Lower lobe of right lung (tissue), 2 donors: ENCODE measurements at regions not wholly inside any gene's neighbourhood (a gene's known extent, or its start where the extent isn't known, plus 50 kb on each side); places are given as distances from the start of the nearest gene placed in this dataset.
"Not testable (repeated sequence)": the region's sequence is repeated elsewhere in the genome, so short reads cannot be mapped to it uniquely, and the experiment has no call there.

Experiments used
- ATAC-seq, 2 donors: fragments of 200-7000 bp; cut with Tn5 transposase; one replicate each; pipeline ENCODE4 v1.9.1; 2020 to 2022; ENCODE audit warnings: mild to moderate bottlenecking in 2 of 2, moderate library complexity in 2 of 2
- DNase-seq: peaks from one replicate; pipeline ENCODE4 v3.0.0-alpha.2; 2020
- H3K27ac ChIP-seq: fragments of 200-600 bp; one replicate; pipeline ENCODE4 v1.8.0; 2022
- H3K27me3 ChIP-seq: fragments of 200-600 bp; one replicate; pipeline ENCODE4 v1.8.0; 2022; ENCODE audit warnings: low read depth
- H3K36me3 ChIP-seq: fragments of 200-600 bp; one replicate; pipeline ENCODE4 v1.8.0; 2022; ENCODE audit warnings: mild to moderate bottlenecking
- H3K4me1 ChIP-seq: fragments of 200-600 bp; one replicate; pipeline ENCODE4 v1.8.0; 2022
- H3K4me3 ChIP-seq: fragments of 200-600 bp; one replicate; pipeline ENCODE4 v1.8.0; 2022; ENCODE audit warnings: mild to moderate bottlenecking
- H3K9me3 ChIP-seq: fragments of 200-600 bp; one replicate; pipeline ENCODE4 v1.8.0; 2022
- intact Hi-C: fragments of 100-400 bp; cut with DNase I; formaldehyde crosslinking; loops from one replicate; pipeline ENCODE4 v1.11.0; 2022
- TF ChIP-seq, protein P1 (sequence below): fragments of 200-600 bp; IDR thresholded peaks from one replicate; pipeline ENCODE4 v1.8.0; 2022; ENCODE audit warnings: antibody characterized with exemption, mild to moderate bottlenecking
- donor health status: DM: no; HTN: yes; CAD: no; lungs with severe emphysema.

DNA sequence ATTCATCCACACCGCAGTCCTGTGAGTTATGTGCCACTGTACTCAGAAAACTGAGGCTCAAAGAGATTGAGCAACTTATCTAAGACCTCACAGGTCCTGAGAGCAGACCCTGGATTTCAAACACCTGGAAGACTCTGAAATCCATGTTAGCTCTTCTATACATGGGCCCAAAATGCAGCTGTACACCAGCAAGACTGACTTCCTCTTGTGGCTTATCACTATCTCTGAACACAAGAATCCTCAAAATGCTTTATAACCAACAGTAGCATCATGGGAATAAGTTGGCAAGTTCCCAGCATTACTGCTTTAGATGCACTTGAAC lies 188.6 kb downstream of the FOXD4L6 start:
- ATAC-seq, H3K27ac ChIP-seq, intact Hi-C loops, DNase-seq, H3K4me3 ChIP-seq, H3K4me1 ChIP-seq, H3K36me3 ChIP-seq, H3K27me3 ChIP-seq: not testable (repeated sequence)
- peaks cover 13% of the 10 kb centered on the region for H3K9me3 ChIP-seq

DNA sequence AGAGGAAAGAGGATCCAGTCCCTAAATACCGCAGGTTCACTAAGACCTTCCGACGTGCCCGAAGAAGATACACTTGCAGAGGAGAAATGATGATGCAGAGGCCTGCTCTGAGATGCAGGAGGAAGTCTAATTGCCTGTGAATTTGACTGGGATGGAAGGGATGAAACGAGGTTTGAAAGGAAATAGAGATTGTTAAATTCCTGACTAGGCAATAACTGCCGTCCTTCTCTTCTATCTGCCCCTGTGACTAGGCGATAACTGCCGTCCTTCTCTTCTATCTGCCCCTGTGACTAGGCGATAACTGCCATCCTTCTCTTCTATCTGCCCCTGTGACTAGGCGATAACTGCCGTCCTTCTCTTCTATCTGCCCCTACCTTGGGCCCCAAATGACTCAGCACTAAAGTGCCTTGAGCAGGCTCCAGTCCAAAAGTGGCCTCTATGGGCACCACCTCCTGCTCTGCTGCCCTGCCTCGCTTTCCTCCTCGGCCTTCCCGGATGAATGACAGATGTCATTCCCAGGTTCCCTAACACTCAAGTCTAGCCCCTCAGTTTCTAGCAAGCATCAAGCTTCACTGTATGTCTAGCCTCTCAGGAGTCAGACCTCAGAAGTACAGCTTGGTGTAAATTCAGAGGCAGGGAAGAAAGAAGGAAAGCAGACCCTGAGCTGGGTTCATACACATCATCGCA lies 189.1 kb downstream of the FOXD4L6 start:
- ATAC-seq, H3K4me3 ChIP-seq, H3K36me3 ChIP-seq, DNase-seq, H3K27me3 ChIP-seq, H3K27ac ChIP-seq, H3K4me1 ChIP-seq, intact Hi-C loops: not testable (repeated sequence)
- H3K9me3 ChIP-seq: peaks cover 17% of the 10 kb centered on the region

DNA sequence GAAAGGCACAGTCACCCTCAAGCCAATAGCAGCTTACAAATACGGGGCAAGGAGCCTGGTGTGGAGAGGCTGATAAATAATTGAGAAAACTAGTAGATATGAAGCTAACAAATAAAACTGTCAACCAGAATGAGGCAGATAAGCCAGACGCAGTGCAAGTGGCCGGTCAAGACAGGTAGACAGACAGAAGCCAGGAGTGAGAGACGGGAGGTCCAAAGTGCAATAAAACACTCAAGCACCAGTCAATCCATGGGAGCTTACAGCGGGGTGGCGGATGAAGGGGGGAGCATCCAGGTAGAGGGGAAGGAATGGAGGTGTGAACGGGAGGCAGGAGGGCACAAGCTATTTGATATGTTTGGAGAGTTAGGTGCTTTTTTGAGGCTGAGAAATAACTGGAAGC lies 193.1 kb downstream of the FOXD4L6 start:
- H3K9me3 ChIP-seq: peaks cover 35% of the 10 kb centered on the region
- no peaks in the 10 kb centered on the region for H3K4me1 ChIP-seq
- no peak overlapping the region for H3K4me3 ChIP-seq
- no peaks in the 10 kb centered on the region for H3K36me3 ChIP-seq
- no peak for DNase-seq
- ATAC-seq: no peak
- TF ChIP-seq, protein P1, sequence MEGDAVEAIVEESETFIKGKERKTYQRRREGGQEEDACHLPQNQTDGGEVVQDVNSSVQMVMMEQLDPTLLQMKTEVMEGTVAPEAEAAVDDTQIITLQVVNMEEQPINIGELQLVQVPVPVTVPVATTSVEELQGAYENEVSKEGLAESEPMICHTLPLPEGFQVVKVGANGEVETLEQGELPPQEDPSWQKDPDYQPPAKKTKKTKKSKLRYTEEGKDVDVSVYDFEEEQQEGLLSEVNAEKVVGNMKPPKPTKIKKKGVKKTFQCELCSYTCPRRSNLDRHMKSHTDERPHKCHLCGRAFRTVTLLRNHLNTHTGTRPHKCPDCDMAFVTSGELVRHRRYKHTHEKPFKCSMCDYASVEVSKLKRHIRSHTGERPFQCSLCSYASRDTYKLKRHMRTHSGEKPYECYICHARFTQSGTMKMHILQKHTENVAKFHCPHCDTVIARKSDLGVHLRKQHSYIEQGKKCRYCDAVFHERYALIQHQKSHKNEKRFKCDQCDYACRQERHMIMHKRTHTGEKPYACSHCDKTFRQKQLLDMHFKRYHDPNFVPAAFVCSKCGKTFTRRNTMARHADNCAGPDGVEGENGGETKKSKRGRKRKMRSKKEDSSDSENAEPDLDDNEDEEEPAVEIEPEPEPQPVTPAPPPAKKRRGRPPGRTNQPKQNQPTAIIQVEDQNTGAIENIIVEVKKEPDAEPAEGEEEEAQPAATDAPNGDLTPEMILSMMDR: no peak
- intact Hi-C loops: no loop called here
- no peaks in the 10 kb centered on the region for H3K27me3 ChIP-seq
- no peak overlapping the region for H3K27ac ChIP-seq

GRCh38 chr9:40934480-40934879 lies 194.0 kb downstream of the FOXD4L6 start:
- DNase-seq, intact Hi-C loops, H3K36me3 ChIP-seq, H3K4me3 ChIP-seq, H3K27me3 ChIP-seq, ATAC-seq, H3K27ac ChIP-seq, H3K4me1 ChIP-seq: not testable (repeated sequence)
- H3K9me3 ChIP-seq: peaks cover 35% of the 10 kb centered on the region

DNA sequence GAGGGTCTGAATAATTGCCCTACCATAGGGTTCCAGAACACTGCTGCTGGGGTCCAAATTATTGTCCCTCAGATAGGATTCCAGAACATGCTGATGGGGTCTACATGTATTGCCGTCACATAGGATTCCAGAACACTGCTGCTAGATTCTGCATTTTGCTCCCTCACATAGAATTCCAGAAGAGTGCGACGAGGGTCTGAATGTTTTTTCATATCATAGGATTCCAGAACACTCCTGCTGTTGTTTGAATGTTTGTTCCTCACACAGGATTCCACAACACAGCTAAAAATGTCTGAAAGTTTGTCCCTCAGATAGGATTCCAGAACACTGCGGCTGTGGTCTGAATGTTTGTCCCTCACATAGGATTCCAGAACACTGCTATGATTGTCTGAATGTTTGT lies 198.1 kb downstream of the FOXD4L6 start:
- H3K4me1 ChIP-seq, H3K27ac ChIP-seq, H3K4me3 ChIP-seq, ATAC-seq, H3K27me3 ChIP-seq, DNase-seq, intact Hi-C loops, H3K36me3 ChIP-seq: not testable (repeated sequence)
- peaks cover 66% of the 10 kb centered on the region for H3K9me3 ChIP-seq

DNA sequence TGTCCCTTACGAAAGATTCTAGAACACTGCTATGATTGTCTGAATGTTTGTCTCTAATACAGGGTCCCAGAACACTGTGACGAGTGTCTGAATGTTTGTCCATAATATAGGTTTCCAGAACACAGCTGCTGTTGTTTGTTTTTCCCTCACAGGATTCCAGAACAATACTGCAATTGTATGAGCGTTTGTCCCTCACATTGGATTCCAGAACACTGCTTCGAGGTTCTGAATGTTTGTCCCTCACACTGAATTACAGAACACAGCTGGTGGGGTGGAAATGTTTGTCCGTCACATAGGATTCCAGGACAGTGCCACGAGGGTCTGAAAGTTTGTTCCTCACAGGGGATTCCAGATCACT lies 199.0 kb downstream of the FOXD4L6 start:
- H3K4me1 ChIP-seq, H3K27me3 ChIP-seq, ATAC-seq, intact Hi-C loops, H3K4me3 ChIP-seq, H3K36me3 ChIP-seq, H3K27ac ChIP-seq, DNase-seq: not testable (repeated sequence)
- H3K9me3 ChIP-seq: peaks cover 67% of the 10 kb centered on the region

DNA sequence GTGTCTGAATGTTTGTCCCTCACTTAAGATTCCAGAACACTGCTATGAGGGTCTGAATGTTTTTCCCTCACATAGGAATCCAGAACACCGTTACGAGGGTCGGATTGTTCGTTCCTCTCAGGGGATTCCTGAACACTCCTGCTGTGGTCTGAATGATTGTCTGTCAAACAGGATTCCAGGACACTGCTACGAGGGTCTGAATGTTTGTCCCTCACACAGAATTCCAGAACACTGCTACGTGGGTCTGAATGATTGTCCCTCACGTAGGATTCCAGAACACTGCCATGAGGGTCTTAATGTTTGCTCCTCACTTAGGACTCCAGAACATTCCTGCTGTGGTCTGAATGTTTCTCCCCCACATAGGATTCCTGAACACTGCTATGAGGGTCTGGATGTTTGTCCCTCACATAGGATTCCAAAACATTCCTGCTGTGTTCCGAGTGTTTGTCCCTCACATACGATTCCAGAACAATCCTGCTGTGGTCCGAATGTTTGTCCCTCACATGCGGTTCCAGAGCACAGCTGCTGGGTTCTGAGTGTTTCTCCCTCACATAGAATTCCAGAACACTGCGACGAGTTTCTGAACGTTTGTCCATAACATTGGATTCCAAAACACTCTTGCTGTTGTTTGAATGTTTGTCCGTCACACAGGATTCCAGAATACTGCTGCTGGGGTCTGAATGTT lies 199.5 kb downstream of the FOXD4L6 start:
- peaks cover 67% of the 10 kb centered on the region for H3K9me3 ChIP-seq
- ATAC-seq (peak in 1 of 2 donors; percentile 2), DNase-seq (no peak)
- H3K27ac ChIP-seq: no peak overlapping the region
- no peaks in the 10 kb centered on the region for H3K4me1 ChIP-seq
- no peaks in the 10 kb centered on the region for H3K27me3 ChIP-seq
- intact Hi-C loops: no loop called here
- no peaks in the 10 kb centered on the region for H3K36me3 ChIP-seq
- H3K4me3 ChIP-seq: no peak overlapping the region
- TF ChIP-seq, protein P1: no peak
